SH-SY5Y (cell line): ENCODE measurements at regions not wholly inside any gene's neighbourhood (a gene's known extent, or its start where the extent isn't known, plus 50 kb on each side); places are given as distances from the start of the nearest gene placed in this dataset.

Experiments
- GATA2 ChIP-seq: IDR thresholded peaks from 2 replicates; pipeline ENCODE4 v1.6.1; 2011; ENCODE audit warnings: mild to moderate bottlenecking, low read depth, low read length
- GATA3 ChIP-seq: IDR thresholded peaks from 2 replicates; pipeline ENCODE4 v1.6.1; 2011; ENCODE audit warnings: low read depth, mild to moderate bottlenecking, low read length, moderate library complexity

DNA sequence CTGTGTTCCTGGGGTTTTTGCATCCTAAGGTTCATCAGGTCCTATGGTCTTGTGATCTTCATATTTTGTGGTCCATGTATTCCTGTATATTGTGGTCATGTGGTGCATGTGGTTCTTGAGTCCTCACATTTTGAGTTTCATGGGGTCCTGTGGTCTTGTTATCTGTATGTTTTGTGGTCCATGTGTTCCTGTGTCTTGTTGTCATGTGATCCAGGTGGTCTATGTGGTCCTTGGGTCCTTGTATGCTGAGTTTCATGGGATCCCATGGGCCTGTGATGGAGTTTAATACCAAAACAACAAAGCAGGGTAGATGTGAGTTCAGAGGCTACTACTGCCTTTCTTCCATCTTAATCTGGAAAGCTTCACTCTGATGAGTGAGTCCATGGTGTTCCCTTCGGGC, 166.4 kb downstream of the TMEM18 start:
- no peak for TF ChIP-seq GATA2
- no peak for TF ChIP-seq GATA3
